HEK293T (cell line): ENCODE measurements at regions not wholly inside any gene's neighbourhood (a gene's known extent, or its start where the extent isn't known, plus 50 kb on each side); places are given as distances from the start of the nearest gene placed in this dataset.

Source experiments
- FOXK2 ChIP-seq: fragments of 450-650 bp; IDR thresholded peaks from 2 replicates; pipeline ENCODE4 v1.6.1; 2016; ENCODE audit warnings: mild to moderate bottlenecking
- HDGF ChIP-seq: fragments of 450-650 bp; IDR thresholded peaks from 2 replicates; pipeline ENCODE4 v1.6.1; 2017; ENCODE audit warnings: antibody characterized with exemption, borderline replicate concordance

DNA sequence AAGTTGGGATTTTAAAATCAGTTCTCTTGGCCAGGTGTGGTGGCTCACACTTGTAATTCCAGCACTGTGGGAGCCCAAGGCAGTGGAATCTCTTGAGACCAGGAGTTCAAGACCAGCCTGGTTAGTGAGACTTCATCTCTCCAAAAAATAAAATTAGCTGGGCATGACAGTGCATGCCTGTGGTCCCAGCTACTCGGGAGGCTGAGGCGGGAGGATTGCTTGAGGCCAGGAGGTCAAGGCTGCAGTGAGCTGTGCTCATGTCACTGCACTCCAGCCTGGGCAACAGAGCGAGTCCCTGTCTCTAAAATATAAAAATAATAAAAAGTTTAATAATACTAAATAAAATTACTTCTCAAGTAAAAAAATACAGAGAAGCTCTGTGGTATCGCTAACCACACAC lies 77.5 kb downstream of the FOXA2 start:
- TF ChIP-seq FOXK2: no peak
- no peak for TF ChIP-seq HDGF
